RWPE2 (cell line): ENCODE measurements at regions not wholly inside any gene's neighbourhood (a gene's known extent, or its start where the extent isn't known, plus 50 kb on each side); places are given as distances from the start of the nearest gene placed in this dataset.

ENCODE experiments used
- ATAC-seq: fragments of 200-7000 bp; cut with Tn5 transposase; 3 replicates; pipeline ENCODE4 v1.9.1; 2021; ENCODE audit warnings: low read depth
- DNase-seq: peaks from one replicate; pipeline ENCODE4 v3.0.0-alpha.2; 2020; ENCODE audit warnings: low spot score
- H3K27ac ChIP-seq: fragments of 450-650 bp; 2 replicates; pipeline ENCODE4 v1.5.1; 2017; ENCODE audit warnings: mild to moderate bottlenecking; ENCODE audit not compliant: poor library complexity, severe bottlenecking
- H3K27me3 ChIP-seq: fragments of 250-450 bp; sonication (Bioruptor Pico); 2 replicates; pipeline ENCODE4 v1.5.1; 2021; ENCODE audit warnings: mild to moderate bottlenecking, moderate library complexity; ENCODE audit not compliant: insufficient read depth, poor library complexity, severe bottlenecking
- H3K36me3 ChIP-seq: fragments of 250-450 bp; sonication (Bioruptor Pico); 2 replicates; pipeline ENCODE4 v1.5.1; 2020; ENCODE audit warnings: low read depth, mild to moderate bottlenecking, moderate library complexity
- H3K4me1 ChIP-seq: fragments of 250-450 bp; sonication (Bioruptor Pico); 2 replicates; pipeline ENCODE4 v1.5.1; 2021; ENCODE audit warnings: mild to moderate bottlenecking, moderate library complexity; ENCODE audit not compliant: insufficient read depth, poor library complexity, severe bottlenecking
- H3K4me3 ChIP-seq: fragments of 250-450 bp; sonication (Bioruptor Pico); 2 replicates; pipeline ENCODE4 v1.5.1; 2021; ENCODE audit warnings: mild to moderate bottlenecking, moderate library complexity; ENCODE audit not compliant: severe bottlenecking
- H3K9me3 ChIP-seq: fragments of 250-450 bp; sonication (Bioruptor Pico); 2 replicates; pipeline ENCODE4 v1.5.1; 2021; ENCODE audit warnings: mild to moderate bottlenecking, moderate library complexity; ENCODE audit not compliant: severe bottlenecking
- TF ChIP-seq, protein P1 (sequence below): fragments of 450-650 bp; IDR thresholded peaks from one replicate; pipeline ENCODE4 v1.5.1; 2017; ENCODE audit warnings: mild to moderate bottlenecking, moderate library complexity; ENCODE audit not compliant: poor library complexity, severe bottlenecking

DNA sequence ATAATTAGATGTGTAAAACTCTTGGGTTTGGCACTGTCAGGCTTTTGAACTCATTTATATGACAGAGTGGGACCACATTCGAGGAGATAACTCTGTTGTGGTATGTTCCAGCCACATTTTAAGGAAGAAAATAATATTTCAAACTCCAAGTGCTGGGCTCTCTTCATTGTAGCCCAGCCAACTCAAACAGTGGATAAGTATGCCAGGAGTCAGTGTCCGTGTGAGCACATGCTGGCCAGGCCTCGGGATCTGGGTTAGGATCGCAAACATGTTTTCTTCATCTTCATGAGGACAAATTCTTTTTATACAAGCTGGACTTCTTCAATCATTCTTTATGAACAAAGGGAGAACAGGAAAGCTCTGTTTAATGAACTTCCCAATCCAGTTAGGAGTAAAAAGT lies 497.5 kb downstream of the MAFB start:
- TF ChIP-seq, protein P1, sequence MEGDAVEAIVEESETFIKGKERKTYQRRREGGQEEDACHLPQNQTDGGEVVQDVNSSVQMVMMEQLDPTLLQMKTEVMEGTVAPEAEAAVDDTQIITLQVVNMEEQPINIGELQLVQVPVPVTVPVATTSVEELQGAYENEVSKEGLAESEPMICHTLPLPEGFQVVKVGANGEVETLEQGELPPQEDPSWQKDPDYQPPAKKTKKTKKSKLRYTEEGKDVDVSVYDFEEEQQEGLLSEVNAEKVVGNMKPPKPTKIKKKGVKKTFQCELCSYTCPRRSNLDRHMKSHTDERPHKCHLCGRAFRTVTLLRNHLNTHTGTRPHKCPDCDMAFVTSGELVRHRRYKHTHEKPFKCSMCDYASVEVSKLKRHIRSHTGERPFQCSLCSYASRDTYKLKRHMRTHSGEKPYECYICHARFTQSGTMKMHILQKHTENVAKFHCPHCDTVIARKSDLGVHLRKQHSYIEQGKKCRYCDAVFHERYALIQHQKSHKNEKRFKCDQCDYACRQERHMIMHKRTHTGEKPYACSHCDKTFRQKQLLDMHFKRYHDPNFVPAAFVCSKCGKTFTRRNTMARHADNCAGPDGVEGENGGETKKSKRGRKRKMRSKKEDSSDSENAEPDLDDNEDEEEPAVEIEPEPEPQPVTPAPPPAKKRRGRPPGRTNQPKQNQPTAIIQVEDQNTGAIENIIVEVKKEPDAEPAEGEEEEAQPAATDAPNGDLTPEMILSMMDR, result no peak
- no peaks in the 10 kb centered on the region for H3K9me3 ChIP-seq
- ATAC-seq (no peak), DNase-seq (no peak)
- H3K4me1 ChIP-seq, result peaks cover 4% of the 10 kb centered on the region
- peaks cover 10% of the 10 kb centered on the region for H3K27me3 ChIP-seq
- H3K4me3 ChIP-seq, result no peak overlapping the region
- H3K36me3 ChIP-seq, result no peaks in the 10 kb centered on the region
- no peak overlapping the region for H3K27ac ChIP-seq

- H3K4me3 ChIP-seq, result no peak overlapping the region
- H3K27me3 ChIP-seq, result peaks cover 11% of the 10 kb centered on the region
- no peak for DNase-seq
- peaks cover 8% of the 10 kb centered on the region for H3K4me1 ChIP-seq
- no peaks in the 10 kb centered on the region for H3K36me3 ChIP-seq
- TF ChIP-seq, protein P1, result no peak
- no peaks in the 10 kb centered on the region for H3K9me3 ChIP-seq
- no peak overlapping the region for H3K27ac ChIP-seq
- peak; percentile 70 for ATAC-seq
These were observed 499.4 kb downstream of the MAFB start for GRCh38 chr20:40189621-40190020.

DNA sequence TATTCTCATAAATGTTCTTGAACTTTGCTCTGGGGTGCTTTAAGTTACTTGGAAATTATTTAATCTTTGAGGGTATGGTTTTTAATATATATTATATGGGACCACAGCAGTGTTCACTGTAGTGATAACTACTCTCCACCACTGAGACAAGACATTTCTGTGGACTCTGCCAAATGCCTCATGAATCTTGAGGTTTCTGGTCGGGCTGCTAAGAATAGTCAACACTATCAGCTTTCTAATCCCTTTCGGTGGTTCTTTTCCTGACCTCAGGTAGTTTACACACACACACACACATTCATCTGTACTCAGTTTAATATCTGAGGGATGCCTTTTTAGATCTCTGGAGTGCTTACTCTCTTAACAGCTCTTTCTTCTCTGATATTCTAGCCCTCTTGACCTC lies 500.7 kb downstream of the MAFB start:
- no peak overlapping the region for H3K4me3 ChIP-seq
- no peaks in the 10 kb centered on the region for H3K36me3 ChIP-seq
- DNase-seq (no peak), ATAC-seq (no peak)
- H3K27ac ChIP-seq, result no peak overlapping the region
- TF ChIP-seq, protein P1, result no peak
- H3K4me1 ChIP-seq, result peaks cover 8% of the 10 kb centered on the region
- H3K9me3 ChIP-seq, result no peaks in the 10 kb centered on the region
- H3K27me3 ChIP-seq, result peaks cover 8% of the 10 kb centered on the region

DNA sequence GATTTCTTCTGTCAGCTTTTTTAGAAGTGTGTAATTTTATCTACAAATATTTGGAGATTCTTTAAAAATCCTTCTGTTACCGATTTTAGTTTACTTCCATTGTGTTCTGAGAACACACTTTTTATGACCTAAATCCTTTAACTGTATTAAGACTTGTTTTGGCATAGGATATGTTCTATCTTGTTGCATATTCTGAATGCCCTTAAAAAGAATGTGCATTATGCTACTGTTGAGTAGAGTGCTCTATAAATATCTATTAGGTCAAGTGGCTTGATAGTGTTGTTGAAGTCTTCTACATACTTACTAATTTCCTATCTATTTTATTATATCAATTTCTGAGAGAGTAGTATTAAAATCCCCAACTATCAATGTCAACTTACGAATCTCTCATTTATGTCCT lies 502.2 kb downstream of the MAFB start:
- H3K4me3 ChIP-seq, result no peak overlapping the region
- no peaks in the 10 kb centered on the region for H3K9me3 ChIP-seq
- H3K36me3 ChIP-seq, result no peaks in the 10 kb centered on the region
- TF ChIP-seq, protein P1, result no peak
- H3K27me3 ChIP-seq, result peaks cover 8% of the 10 kb centered on the region
- DNase-seq (no peak), ATAC-seq (peak; percentile 17; the same call in 1 of the 3 replicates)
- no peak overlapping the region for H3K27ac ChIP-seq
- peaks cover 8% of the 10 kb centered on the region for H3K4me1 ChIP-seq

DNA sequence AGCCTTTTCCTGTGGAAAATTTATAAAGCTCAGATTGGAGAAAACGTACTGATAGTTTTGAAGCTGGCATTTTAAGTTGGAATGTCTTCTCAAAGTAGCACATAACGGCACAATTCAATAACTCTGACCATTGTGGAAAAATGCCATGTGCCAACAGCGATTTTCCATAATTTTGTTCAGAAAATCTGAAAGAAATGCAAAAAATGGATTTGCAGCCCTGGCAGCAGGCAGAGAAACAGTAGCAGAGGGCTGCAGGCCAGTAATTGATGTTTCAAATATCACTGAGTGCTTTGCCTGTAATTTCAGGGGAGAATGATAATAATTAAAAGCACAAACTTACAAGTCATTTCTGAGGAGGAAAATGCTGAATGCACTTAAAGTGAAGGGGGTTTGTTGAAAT lies 507.4 kb downstream of the MAFB start:
- H3K4me1 ChIP-seq, result peaks cover 5% of the 10 kb centered on the region
- no peaks in the 10 kb centered on the region for H3K9me3 ChIP-seq
- TF ChIP-seq, protein P1, result no peak

More for the DNA sequence above, 507.4 kb downstream of the MAFB start:
- Histone ChIP-seq H3K27ac (no peak overlapping the region), H3K4me3 (no peak overlapping the region), H3K36me3 (no peaks in the 10 kb centered on the region), H3K27me3 (peaks cover 3% of the 10 kb centered on the region)
- DNase-seq, result no peak
- ATAC-seq, result no peak
